GM18867 (cell line): ENCODE measurements at regions not wholly inside any gene's neighbourhood (a gene's known extent, or its start where the extent isn't known, plus 50 kb on each side); places are given as distances from the start of the nearest gene placed in this dataset.
A peak's percentile ranks its signal among the peaks of the same experiment; 100 is the strongest.

ENCODE experiments used
- ATAC-seq: cut with Tn5 transposase; IDR thresholded peaks from one replicate; pipeline ENCODE4 v1.9.1; 2021; ENCODE audit warnings: mild to moderate bottlenecking, moderate library complexity; ENCODE audit not compliant: unreplicated experiment

DNA sequence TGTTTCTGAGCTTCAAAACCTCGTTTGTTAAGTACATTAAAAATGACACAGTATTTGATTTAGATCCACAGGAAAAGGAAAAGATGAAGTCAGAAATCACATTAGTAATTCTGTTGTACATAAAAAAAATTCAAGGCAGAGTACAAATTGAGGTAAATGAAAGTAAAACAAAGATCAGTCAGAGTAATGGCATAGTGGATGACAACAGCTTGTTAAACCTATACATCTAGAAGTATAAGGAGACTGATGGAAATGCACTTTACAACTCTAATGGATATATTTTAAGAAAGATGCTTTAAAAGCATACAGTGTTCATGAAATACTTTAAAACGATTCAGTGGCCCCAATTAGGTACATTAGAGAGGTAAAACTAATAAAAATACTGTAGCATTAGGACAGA lies 631.3 kb upstream of the SEMA6A start:
- peak; percentile 44 for ATAC-seq

DNA sequence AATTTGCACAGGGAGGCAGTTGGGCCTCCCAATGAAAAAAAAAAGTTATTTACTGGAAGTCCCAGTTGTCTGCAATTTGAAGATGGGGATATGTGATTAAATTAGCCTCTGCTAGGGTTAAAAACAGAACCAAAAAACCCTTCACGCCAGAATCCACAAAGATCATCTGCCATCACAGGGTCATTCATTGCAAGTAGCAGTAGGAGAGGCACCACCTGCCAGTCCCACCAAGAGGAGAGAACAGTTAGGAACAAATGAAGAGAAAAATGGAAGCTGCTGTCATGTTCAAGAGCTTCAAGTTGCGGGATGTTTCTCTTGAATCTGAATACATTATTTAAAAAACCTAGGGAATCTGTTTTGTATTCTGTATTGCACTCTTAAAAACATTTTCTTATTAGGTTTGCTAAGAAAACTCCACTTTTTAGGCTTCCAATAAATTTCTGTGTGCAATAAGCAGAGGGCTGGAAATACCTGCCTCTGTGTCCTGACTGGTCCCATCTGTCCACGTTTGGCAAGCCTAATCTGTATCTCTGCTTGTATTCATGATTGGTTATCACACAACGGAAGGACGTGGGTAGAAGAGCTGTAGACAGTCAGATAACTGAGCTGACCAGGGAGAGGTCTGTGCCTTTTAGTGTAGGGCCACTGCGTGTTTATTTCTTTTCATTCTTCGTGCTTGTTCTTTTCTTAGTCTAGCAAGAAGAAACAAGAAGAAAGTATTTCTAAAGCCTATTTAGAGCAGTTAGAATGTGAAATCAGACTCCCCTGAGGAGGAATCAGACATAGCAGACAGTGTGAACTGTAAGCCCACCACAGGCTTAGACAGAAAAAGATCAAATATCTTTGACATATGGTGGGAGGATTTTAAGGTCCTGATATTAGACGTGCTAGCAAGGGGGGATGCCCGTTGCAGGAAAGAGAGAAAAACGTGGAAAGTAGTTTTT lies 630.6 kb upstream of the SEMA6A start:
- peak; percentile 47 for ATAC-seq

DNA sequence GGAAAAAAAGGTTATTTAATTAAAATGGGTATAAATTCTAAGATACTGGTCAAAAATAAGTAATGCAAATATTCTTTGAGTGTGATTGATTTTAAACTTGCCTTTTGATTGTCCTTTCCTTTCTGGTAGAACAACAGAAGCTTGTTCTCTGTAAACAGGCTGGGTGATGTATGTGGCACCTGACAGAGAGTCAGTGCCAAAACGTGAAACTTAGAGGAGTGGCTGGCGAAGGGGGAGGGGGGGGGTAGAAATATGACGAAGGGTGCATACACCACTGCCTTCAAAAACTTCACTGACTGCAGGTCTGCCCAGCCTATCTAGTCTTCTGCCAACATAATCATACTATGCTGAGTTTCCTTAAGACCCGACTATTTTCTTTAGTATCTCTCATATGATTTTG lies 629.8 kb upstream of the SEMA6A start:
- no peak for ATAC-seq

DNA sequence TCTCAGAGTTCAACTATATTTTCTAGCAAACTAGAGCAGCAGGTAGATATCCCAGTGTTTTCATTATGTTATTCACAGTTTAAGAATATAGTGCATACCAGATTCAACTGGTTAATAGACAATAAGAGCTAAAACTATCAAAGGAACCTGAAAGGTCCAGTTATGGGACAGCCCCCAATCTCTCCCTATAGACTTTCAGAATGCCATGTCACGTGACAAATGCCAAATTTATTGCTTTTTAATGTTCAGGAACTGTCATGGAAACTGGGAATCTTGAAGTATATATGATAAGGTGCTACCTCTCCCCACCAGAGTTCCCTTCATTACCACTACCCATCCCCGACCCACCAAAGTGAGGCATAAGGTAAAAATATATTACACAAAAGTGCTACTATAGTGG lies 629.0 kb upstream of the SEMA6A start:
- no peak for ATAC-seq

DNA sequence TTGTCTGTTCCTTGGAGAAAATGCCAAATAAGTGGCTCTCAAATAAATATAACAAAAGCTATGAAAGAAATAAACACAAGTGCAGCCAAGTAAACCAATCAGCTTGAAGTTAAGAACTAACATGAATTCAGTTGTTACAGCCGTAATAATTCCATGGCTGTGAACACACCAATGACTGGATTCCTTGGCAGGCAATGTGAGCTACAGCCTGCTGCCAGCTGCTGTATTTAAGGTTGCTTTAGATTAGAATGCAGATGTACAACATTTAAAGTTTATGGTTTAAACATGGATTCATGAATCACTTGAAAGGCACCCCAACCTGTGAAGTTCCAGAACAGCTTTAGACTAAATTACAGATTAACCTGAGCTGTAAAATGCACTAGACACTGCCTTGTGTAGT lies 626.4 kb upstream of the SEMA6A start:
- ATAC-seq: no peak

DNA sequence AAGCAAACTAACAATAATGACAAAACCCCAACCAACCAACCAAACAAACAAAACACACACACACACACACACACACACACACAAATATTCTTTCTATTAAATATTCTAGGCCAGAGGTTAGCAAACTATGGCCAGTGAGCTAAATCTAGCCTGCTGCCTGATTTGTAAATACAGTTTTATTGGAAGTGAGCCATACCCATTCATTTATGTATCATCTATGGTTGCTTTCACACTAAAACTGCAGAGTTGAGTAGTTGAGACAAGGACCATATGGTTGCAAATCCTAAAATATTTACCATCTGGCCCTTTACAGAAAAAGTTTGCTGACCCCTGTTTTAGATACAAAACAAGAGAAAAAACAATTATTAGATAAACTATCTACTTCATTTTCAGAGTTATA lies 620.5 kb upstream of the SEMA6A start:
- ATAC-seq: no peak

DNA sequence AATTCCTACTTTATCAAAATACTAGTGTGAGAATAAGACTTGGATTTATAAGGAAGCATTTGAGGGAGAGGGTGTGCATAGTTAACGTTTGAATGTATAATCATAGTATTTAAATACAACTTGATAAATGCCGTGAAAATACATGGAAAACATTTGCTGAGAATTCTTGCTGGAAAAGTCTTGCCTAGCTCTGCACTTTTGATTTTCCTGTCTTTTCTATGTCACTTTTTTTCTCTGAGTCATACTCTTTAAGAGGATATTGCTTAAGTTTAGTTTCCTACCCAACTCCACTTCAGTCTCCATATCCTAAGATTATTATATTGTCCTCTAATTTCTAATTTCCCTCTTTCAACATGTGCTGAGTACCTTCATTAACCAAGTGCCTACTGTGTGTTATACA lies 616.6 kb upstream of the SEMA6A start:
- no peak for ATAC-seq

DNA sequence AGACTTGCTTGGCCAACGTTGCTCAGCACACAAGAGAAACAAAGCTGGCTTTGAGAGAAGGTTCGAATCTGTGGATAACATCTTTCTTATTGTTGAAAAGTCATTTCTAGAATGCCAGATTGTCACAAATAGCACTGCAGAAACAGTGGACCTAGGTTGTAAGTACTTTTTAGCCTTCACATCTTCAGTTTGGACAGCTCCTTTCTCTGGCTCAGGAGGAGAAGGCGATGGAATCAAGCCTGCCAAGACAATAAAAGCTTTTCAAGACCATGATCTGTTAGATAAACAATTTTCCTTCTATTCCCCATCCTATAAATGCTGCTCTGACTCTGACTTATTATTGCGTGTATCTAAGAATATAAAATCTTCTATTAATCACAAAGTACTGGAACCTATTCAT lies 615.2 kb upstream of the SEMA6A start:
- no peak for ATAC-seq

DNA sequence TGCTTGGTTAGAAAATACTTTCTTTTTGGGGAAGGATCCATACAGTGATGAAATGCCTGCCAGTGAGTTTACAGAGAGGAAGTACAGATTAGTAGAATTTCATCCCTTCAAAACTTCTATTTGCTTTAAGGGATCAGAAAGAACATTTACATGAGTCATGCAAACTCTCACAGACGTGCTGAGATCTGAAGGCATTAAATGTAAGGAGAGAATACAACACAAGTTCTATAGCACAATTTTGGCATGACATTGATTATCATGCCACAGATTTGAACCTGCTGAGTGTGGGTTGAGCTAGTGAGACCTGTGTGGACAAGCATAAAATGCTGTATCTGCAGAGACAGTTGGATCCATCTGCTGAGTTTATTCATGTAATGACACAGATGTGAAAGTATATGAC lies 613.6 kb upstream of the SEMA6A start:
- no peak for ATAC-seq

DNA sequence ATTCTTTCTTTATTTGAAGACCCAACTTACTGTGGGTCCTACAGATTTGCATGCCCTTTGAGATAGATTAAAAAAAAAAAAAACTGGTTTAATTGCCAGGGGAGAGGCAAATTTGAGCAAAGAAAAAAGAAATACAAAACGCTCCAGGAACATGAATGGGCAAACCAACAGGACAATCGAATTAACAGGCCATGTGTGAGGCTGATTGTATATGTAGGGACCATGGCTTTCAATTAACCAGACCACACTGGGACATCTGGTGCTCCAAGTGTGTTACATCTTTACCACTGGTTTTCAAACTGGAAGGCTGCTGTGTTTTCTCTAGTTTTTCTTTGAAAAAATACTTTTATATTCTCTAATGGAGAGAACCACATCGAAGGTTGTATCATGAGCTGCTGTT lies 612.1 kb upstream of the SEMA6A start:
- no peak for ATAC-seq

DNA sequence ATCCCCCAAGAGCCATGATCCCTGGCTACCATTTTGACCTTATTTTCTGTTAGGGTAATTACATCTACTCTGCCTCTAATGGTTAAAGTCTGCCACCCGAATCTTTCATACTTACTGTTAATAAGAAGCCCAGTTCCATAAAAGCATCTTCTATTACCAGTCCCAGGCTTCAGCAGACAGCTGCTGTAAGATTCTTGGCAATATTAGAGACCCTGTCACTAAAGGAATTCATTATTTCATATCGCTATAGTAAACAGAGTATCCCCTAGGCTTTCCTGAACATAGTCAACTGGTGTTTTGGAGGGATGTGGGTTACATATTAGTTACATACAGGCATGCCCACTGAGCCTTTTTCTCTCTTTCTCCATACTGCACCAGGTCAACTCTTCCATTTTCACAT lies 608.7 kb upstream of the SEMA6A start:
- no peak for ATAC-seq

DNA sequence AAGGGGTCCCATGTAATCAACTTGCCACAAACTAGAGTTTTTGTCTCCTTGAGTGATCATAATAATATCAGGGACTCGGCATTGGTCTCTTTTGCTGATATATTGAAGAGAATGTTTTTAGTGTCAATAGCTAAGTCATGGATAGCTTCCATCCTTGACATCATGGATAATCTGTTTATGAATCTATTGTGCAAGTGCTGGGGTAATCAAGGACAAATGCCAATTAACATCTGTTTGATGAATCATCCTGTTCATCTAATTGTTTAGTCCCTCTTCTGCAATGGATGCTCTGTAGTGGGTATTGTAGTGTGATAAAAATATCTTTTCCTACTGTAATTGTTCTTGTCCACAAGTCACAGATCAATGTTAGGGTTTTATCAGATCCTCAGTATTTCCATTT lies 607.5 kb upstream of the SEMA6A start:
- ATAC-seq: no peak

DNA sequence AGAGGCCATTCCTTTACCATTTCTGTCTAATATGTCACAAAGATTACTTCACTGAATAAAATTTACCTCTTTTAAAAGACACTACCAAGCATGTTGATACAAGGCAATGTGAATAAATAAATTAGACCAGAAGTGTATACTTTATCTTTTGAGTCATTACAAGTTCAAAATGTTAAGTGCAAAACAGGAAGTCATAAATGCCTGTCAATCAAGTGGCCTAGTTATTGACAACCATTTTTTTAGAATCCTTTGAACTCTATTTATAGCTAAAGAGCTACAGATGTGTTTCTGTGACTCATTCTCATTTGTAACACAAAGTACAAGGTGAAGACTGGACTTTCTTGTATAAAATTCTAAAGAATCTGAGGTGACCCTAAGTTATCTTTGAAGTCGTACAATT lies 602.7 kb upstream of the SEMA6A start:
- peak; percentile 53 for ATAC-seq

DNA sequence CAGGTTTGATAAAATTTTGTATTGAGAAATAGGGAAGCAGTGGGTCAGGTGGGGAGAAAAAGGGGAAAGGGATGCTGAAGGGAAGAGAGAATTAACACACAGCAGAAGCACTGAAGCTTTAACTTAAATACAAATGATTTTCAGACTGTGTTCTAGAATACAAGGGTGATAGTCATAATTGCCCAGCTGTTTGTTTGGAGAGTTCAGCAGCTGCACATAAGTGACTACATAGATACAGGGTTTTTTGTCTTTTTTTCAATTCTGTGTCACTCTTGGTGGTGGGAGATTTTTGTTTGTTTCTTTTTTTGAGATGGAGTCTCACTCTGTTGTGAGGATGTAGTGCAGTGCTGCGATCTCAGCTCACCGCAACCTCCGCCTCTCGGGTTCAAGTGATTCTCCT lies 590.4 kb upstream of the SEMA6A start:
- no peak for ATAC-seq

DNA sequence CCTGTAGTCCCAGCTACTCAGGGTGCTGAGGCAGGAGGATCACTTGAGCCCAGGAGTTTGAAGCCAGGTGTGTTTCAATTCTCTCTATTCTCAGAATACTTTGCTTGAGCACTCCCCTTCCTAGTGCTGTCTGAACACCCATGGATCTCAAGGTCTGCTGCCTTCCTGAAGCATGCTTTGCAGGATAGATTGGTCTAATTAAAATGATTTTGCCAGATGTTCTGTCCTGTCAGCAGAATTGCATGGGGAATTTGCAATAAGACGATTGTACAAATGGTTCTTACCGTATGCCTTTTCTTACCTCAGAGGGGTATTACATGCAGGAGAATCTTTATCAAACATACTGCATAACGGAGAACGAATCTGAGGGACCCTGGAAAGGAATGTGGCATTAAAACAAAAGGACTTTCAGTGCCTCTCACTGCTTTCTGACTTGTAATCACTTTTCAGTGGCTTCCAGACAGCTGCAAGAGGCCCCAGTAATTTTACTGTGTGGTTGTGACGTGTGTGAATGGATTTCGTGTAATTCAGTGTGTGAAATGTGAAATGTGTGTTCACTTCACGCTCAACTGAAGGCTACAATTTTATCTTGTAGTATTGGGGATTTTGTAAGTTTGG lies 587.2 kb upstream of the SEMA6A start:
- no peak for ATAC-seq

DNA sequence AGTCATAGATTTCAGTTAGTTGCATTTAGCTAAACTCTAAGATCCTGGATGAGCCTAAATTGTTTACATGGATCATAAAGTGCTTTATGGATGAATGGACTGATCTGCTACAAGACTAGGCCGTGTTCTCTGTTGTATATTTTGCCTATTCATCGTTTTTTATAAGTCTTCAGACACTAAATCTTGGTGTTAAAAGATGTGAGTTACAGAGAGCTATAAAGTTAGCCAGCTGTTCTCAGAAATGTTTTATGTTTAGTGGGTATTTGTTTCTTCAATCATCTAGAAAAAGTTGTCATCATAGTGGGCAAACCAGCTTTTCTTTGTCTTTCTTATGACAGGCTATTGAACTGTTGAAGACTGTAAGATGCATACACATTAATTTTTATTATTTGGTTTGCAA lies 585.8 kb upstream of the SEMA6A start:
- ATAC-seq: no peak

DNA sequence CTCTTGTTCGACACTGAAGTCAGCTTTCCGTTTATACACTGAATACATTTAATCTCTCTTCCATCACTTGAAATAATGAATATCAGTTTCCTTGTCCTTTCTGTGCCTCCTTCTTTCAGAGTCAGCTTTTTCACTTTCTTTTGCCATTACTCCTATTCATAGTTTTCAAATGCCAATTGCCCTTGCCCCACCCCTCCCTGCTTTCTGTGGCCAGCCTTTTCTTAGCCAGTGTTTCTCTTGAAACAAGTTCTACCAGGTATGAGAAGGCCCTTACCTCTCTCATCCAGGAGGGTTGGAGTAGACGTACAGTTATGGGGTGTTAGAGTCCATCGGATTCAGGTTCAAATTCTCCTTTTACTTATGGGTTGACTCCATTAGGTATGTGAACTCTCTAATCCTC lies 574.7 kb upstream of the SEMA6A start:
- no peak for ATAC-seq

DNA sequence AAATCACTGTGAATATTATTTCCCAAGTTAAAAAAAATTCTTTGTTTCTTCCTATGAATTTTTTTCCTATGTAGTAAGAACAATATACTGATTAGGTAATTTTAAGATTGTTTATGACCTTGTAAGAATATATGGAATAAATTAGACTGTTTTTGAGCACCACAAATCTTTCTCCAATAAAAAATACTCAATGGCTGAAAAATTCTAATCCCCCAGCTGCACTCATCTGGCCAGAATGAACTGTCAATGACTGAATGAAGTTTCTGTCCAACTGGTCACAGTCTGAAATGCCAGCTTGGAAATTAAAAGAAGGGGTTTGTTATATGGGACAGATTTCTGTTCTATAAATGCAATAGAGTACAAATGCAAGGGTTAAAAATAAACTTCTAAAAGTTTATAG lies 569.5 kb upstream of the SEMA6A start:
- no peak for ATAC-seq

DNA sequence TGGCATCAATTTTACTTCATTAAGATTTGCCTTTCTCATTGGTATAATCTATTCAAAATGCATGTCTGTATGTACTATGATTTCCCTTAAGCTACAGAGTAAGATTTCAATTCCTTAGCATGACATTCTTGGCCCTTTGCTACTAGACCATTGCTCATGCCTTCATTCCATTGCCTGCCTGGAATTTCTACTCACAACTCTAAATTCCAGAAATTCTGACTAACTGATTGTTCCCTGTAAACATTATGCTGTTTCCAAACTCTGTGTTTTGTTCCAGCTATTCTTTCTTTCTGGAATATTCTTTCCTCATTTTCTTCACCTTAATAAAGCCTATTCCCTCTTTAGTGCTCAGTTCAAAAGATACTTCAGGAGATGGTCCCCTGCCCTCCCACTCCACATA lies 568.8 kb upstream of the SEMA6A start:
- ATAC-seq: no peak

DNA sequence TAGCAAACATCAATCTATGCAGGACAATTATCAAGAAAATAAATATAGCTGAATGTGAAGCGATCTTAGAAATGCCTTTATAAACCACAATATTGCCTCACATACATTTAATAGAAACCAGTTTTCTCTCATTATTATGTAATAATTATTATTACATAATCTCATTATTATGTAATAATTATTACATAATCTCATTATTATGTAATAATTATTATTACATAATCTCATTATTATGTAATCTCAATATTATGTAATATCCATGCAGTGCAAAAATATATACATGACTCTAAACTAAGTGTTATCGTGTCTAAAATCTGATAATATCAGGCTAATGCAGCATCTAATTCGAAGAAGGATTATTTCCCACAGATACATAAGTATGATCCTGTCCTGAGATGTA lies 563.9 kb upstream of the SEMA6A start:
- ATAC-seq: no peak

DNA sequence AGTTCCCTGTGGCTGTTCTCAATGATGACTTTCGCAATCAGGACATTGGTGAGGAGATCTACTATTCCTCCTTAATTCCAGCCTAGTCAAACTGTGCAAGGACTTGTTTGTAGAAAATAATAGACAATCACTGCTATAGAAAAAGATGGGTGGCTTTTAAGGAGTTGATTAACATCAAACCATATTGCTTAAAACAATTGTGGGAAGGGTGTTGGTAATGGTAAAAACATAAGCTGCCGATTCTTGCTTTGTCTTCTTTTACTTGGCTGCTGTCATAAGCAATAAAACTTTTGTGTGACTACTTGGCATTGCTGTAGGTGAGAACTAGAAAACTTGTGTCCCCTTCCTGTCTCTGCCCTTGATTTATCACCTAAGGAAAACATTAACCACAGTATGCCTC lies 561.2 kb upstream of the SEMA6A start:
- no peak for ATAC-seq

DNA sequence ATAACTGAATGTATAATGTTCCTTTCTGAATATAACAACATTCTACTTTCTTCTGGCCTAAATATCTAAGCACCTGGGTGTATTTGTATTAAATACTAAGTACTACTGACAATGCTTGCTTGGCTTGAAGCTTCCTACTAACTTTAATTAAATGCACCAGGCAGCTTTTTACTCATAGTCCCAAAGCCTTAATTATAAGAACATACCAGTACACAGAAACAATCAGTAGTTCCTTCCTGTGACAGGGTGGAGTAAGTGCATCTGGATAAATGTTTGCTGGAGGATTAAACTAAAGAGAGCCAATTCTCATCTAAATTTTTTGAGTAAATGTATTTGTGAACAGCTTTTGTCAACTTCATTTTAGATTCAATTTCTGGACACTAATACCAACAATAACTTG lies 558.6 kb upstream of the SEMA6A start:
- ATAC-seq: no peak

DNA sequence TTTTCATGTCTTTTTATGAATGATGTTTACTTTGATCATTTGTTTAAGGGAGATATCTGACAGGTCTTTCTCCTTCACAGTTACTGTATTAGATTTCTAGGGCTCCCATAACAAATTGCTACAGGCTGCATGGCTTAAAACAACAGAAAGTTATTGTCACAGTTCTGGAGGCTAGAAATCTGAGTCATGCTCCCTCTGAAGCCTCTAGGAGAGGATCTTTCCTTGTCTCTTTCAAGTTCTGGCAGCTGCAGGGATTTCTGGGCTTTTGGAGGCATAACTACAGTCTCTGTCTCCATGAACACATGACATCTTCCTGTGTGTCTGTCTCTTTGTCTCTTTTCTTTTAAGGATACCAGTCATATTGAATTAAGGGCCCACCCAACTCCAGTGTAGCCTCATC lies 557.3 kb upstream of the SEMA6A start:
- no peak for ATAC-seq
